Endothelial cell of umbilical vein (primary cell): ENCODE measurements at regions not wholly inside any gene's neighbourhood (a gene's known extent, or its start where the extent isn't known, plus 50 kb on each side); places are given as distances from the start of the nearest gene placed in this dataset.

Experiments used
- BruUV-seq: library from RNA; stranded (reverse); fragments of 400-500 nt; replicated peaks from 2 replicates; lab custom pipeline; 2021; lab: Mats Ljungman, UMichigan
- CTCF ChIA-PET: fragments of 300-600, 350-600 bp; sonication (Branson Sonifier 250); formaldehyde crosslinking; loops from one replicate; lab custom pipeline; 2021; ENCODE audit warnings: antibody characterized with exemption, inconsistent platforms; lab: Charles Lee
- POLR2A ChIA-PET: fragments of 300-600, 350-600 bp; sonication (Branson Sonifier 250); formaldehyde crosslinking; loops from one replicate; lab custom pipeline; 2021; ENCODE audit warnings: antibody characterized with exemption, inconsistent platforms; lab: Charles Lee
- DNase-seq: peaks from one replicate; pipeline ENCODE4 v3.0.0-alpha.2; 2011; ENCODE audit warnings: low read depth, low spot score
- FAIRE-seq: peaks from 2 replicates; lab custom pipeline; 2011; peaks lifted over from hg19 to GRCh38; lab: Jason Lieb, UNC
- H2AFZ ChIP-seq: 2 replicates; pipeline ENCODE4 v1.6.0; 2012; ENCODE audit warnings: low read depth, low read length, control low read depth, inconsistent platforms
- H3K27ac ChIP-seq: 2 replicates; pipeline ENCODE4 v1.5.1; 2011; ENCODE audit warnings: low read depth, mild to moderate bottlenecking, control low read depth, low read length, moderate library complexity; ENCODE audit not compliant: insufficient read depth
- H3K27me3 ChIP-seq, 2 experiments: 2 replicates each; pipeline versions ENCODE4 v1.6.0 to v1.6.1; 2011; ENCODE audit warnings: low read length in 2 of 2, mixed read lengths in 1 of 2; ENCODE audit not compliant: control insufficient read depth in 2 of 2, insufficient read depth in 2 of 2
- H3K36me3 ChIP-seq, 2 experiments: 2 replicates in 1 of 2; 3 replicates in 1 of 2; pipeline ENCODE4 v1.5.1; 2011; ENCODE audit warnings: low read length in 2 of 2, mild to moderate bottlenecking in 1 of 2, moderate library complexity in 1 of 2; ENCODE audit not compliant: control insufficient read depth in 2 of 2, insufficient read depth in 2 of 2; ENCODE audit errors: extremely low read depth in 1 of 2
- H3K4me1 ChIP-seq: 3 replicates; pipeline ENCODE4 v1.5.1; 2011; ENCODE audit warnings: mild to moderate bottlenecking, low read length; ENCODE audit not compliant: control insufficient read depth, insufficient read depth; ENCODE audit errors: extremely low read depth
- H3K4me2 ChIP-seq: 2 replicates; pipeline ENCODE4 v1.6.1; 2011; ENCODE audit warnings: low read length, control low read depth, mixed read lengths; ENCODE audit not compliant: insufficient read depth
- H3K4me3 ChIP-seq, 3 experiments: fragments of 200-600 bp in 1 of 3; sonication (generic), shearing (Covaris generic) in 1 of 3; replicated peaks in 1 of 3; 2 replicates each; pipeline ENCODE4 v1.5.1; 2011 to 2016; ENCODE audit warnings: control low read depth in 3 of 3, low read length in 3 of 3, mild to moderate bottlenecking in 2 of 3, inconsistent platforms in 1 of 3, low read depth in 1 of 3, moderate library complexity in 1 of 3; ENCODE audit not compliant: insufficient read depth in 1 of 3
- H3K79me2 ChIP-seq: 2 replicates; pipeline ENCODE4 v1.6.0; 2012; ENCODE audit warnings: low read length, inconsistent platforms; ENCODE audit not compliant: control insufficient read depth, insufficient read depth
- H3K9ac ChIP-seq: replicated peaks from 2 replicates; pipeline ENCODE3; 2011; ENCODE audit warnings: low read length, control low read depth; ENCODE audit not compliant: insufficient read depth; ENCODE audit errors: extremely low read depth
- H3K9me1 ChIP-seq: replicated peaks from 3 replicates; pipeline ENCODE4 v1.6.0; 2011; ENCODE audit warnings: mild to moderate bottlenecking, low read length; ENCODE audit not compliant: control insufficient read depth, insufficient read depth; ENCODE audit errors: extremely low read depth
- H3K9me3 ChIP-seq: replicated peaks from 2 replicates; pipeline ENCODE4 v1.5.1; 2012; ENCODE audit warnings: low read length, inconsistent platforms; ENCODE audit not compliant: control insufficient read depth, insufficient read depth
- H4K20me1 ChIP-seq: replicated peaks from 2 replicates; pipeline ENCODE3; 2011; ENCODE audit warnings: mild to moderate bottlenecking, low read length; ENCODE audit not compliant: control insufficient read depth, insufficient read depth; ENCODE audit errors: extremely low read depth
- EZH2 ChIP-seq: IDR thresholded peaks from 2 replicates; pipeline ENCODE4 v1.6.1; 2012; ENCODE audit warnings: borderline replicate concordance, low read depth, mild to moderate bottlenecking, moderate library complexity, low read length, inconsistent platforms; ENCODE audit not compliant: severe bottlenecking
- FOS ChIP-seq: IDR thresholded peaks from 2 replicates; pipeline ENCODE4 v1.6.1; 2011; ENCODE audit warnings: mild to moderate bottlenecking, low read length, moderate library complexity, borderline replicate concordance; ENCODE audit not compliant: insufficient read depth
- GATA2 ChIP-seq: IDR thresholded peaks from 2 replicates; pipeline ENCODE4 v1.7.0; 2011; ENCODE audit warnings: low read depth, mild to moderate bottlenecking, moderate library complexity, mixed read lengths, low read length; ENCODE audit not compliant: insufficient read length, insufficient read depth
- JUN ChIP-seq: IDR thresholded peaks from 2 replicates; pipeline ENCODE4 v1.6.1; 2011; ENCODE audit warnings: borderline replicate concordance, low read depth; ENCODE audit not compliant: insufficient read length, insufficient read depth
- MYC ChIP-seq: IDR thresholded peaks from one replicate; pipeline ENCODE4 v1.6.1; 2011; ENCODE audit warnings: mild to moderate bottlenecking, low read depth, low read length
- POLR2A ChIP-seq: IDR thresholded peaks from 2 replicates; pipeline ENCODE4 v1.6.1; 2012; ENCODE audit warnings: low read depth, mild to moderate bottlenecking, control low read depth, low read length
- POLR2AphosphoS5 ChIP-seq: IDR thresholded peaks from 2 replicates; pipeline ENCODE4 v1.6.1; 2012; ENCODE audit warnings: low read depth, mild to moderate bottlenecking, control low read depth, low read length, moderate library complexity; ENCODE audit not compliant: insufficient read depth
- dilution Hi-C: fragments of 300-500 bp; cut with MboI; formaldehyde crosslinking; loops from one replicate; pipeline ENCODE4 v1.15.0; 2019; ENCODE audit warnings: low sequenced_read_pairs; ENCODE audit not compliant: extremely low pct_ligation_motif_present
- intact Hi-C: fragments of 100-400 bp; cut with micrococcal nuclease; formaldehyde crosslinking; loops from one replicate; pipeline ENCODE4 v1.10.0; 2022
- TF ChIP-seq, protein P1 (sequence below), 2 donors: IDR thresholded peaks; 1 replicate in 1 of 2; 2 replicates in 1 of 2; pipeline ENCODE4 v1.5.1; 2011; ENCODE audit warnings: low read length in 2 of 2, mild to moderate bottlenecking in 2 of 2, moderate library complexity in 2 of 2, control low read depth in 1 of 2, inconsistent platforms in 1 of 2, low read depth in 1 of 2; ENCODE audit not compliant: insufficient read depth in 1 of 2; ENCODE audit errors: extremely low read depth in 1 of 2
- TF ChIP-seq, protein P2 (sequence below): IDR thresholded peaks from 2 replicates; pipeline ENCODE4 v1.6.1; 2011; ENCODE audit not compliant: insufficient read depth, insufficient read length

DNA sequence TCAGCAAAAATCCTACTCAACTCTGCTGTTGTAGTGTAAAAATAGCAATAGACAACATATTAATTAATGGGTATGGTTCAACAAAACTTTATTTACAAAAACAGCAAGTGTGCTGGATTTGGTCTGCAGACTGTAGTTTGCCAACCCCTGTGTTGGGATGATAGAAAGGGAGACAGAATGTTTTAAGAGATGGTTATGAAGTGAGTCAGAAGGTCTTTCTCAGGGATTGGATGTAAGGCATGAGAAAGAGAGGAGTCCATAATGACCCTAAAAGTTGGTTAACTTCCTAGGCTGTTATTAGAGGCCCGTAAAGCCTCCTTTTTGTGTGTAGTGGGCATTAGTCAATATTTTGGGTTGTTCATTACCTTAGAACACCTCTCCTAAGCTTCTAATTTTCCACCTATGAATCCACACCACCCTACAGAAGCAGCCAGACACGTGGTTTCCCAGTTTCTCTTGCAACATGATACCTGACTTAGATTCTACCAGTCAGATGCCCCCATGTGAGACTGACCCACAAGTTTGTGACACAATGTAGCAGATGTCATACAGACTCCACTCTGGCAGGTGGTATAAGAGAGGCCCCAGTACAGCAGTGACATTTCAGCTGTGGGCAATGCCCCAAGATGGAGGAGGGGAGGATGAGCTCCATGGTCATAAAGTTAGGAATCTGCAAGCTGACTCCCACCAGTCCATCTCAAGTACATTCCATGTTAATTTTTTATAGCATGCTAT lies 1015.6 kb downstream of the KCNMA1 start:
- POLR2A ChIA-PET, result no interaction called here
- Histone ChIP-seq H3K27me3 (no peaks in the 10 kb centered on the region), H3K9me1 (no peaks in the 10 kb centered on the region), H3K9me3 (no peaks in the 10 kb centered on the region), H4K20me1 (no peaks in the 10 kb centered on the region), H3K4me1 (no peaks in the 10 kb centered on the region), H3K4me2 (no peak overlapping the region), H3K36me3 (no peaks in the 10 kb centered on the region), H2AFZ (no peak overlapping the region), H3K9ac (no peak overlapping the region), H3K4me3 (no peak overlapping the region), H3K27ac (no peak overlapping the region), H3K79me2 (no peaks in the 10 kb centered on the region)
- dilution Hi-C loops, result no loop called here
- FAIRE-seq (no peak), DNase-seq (no peak)
- no peak for TF ChIP-seq EZH2
- TF ChIP-seq POLR2A, result no peak
- TF ChIP-seq JUN, result no peak
- CTCF ChIA-PET, result no interaction called here
- BruUV-seq, result no TSS peak
- intact Hi-C loops, result no loop called here

DNA sequence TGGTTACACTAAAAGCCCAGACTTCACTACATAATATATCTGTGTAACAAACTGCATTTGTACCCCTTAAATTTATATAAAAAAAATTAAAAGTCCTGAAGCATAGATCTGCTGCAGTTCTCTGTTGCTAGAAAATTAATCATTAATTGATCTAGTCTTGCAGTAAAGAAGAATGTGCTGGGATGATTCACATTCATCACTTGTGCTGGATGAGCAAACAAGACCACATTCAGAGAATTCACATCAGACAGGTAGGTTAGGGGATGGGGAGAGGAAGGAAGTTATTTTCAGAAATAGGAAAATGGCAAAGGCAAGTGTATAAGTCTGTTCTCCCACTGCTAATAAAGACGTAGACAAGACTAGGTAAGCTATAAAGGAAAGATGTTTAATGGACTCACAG lies 1019.0 kb downstream of the KCNMA1 start:
- Histone ChIP-seq H3K4me2 (no peak overlapping the region), H3K4me3 (no peak overlapping the region), H3K9me1 (no peaks in the 10 kb centered on the region), H3K36me3 (no peaks in the 10 kb centered on the region), H3K27me3 (no peaks in the 10 kb centered on the region), H3K79me2 (no peaks in the 10 kb centered on the region), H3K27ac (no peak overlapping the region), H3K4me1 (no peaks in the 10 kb centered on the region), H4K20me1 (no peaks in the 10 kb centered on the region), H2AFZ (no peak overlapping the region), H3K9ac (no peak overlapping the region), H3K9me3 (no peaks in the 10 kb centered on the region)
- ChIA-PET CTCF (no interaction called here), POLR2A (no interaction called here)
- dilution Hi-C loops, result no loop called here
- FAIRE-seq (no peak), DNase-seq (no peak)
- no TSS peak for BruUV-seq
- TF ChIP-seq FOS (no peak), GATA2 (no peak), EZH2 (no peak), POLR2AphosphoS5 (no peak), POLR2A (no peak), JUN (no peak), MYC (no peak)
- TF ChIP-seq, protein P1, sequence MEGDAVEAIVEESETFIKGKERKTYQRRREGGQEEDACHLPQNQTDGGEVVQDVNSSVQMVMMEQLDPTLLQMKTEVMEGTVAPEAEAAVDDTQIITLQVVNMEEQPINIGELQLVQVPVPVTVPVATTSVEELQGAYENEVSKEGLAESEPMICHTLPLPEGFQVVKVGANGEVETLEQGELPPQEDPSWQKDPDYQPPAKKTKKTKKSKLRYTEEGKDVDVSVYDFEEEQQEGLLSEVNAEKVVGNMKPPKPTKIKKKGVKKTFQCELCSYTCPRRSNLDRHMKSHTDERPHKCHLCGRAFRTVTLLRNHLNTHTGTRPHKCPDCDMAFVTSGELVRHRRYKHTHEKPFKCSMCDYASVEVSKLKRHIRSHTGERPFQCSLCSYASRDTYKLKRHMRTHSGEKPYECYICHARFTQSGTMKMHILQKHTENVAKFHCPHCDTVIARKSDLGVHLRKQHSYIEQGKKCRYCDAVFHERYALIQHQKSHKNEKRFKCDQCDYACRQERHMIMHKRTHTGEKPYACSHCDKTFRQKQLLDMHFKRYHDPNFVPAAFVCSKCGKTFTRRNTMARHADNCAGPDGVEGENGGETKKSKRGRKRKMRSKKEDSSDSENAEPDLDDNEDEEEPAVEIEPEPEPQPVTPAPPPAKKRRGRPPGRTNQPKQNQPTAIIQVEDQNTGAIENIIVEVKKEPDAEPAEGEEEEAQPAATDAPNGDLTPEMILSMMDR (IDR thresholded peaks at IDR 0.05; ENCODE audit: extremely low read depth in 1 of 2, insufficient read depth in 1 of 2, low read depth in 1 of 2, low read length in 2 of 2), result no peak
- TF ChIP-seq, protein P2, sequence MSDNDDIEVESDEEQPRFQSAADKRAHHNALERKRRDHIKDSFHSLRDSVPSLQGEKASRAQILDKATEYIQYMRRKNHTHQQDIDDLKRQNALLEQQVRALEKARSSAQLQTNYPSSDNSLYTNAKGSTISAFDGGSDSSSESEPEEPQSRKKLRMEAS, result no peak
- intact Hi-C loops, result no loop called here
